ENCODE measurements at regions not wholly inside any gene's neighbourhood (a gene's known extent, or its start where the extent isn't known, plus 50 kb on each side); places are given as distances from the start of the nearest gene placed in this dataset.

GRCh38 chr20:24403406-24403805 lies 66.0 kb upstream of the SYNDIG1 start:
- Histone ChIP-seq H3K9me3 (replicated peaks in 1 of 3) (no peaks in the 10 kb centered on the region), H3K4me1 (replicated peaks in 1 of 2) (no peaks in the 10 kb centered on the region), H3K36me3 (replicated peaks in 1 of 2) (no peaks in the 10 kb centered on the region), H3K27ac (no peak overlapping the region), H3K27me3 (no peaks in the 10 kb centered on the region), H3K4me3 (no peak overlapping the region)
- DNase-seq = no peak
- intact Hi-C loops (cut with DNase I) = no loop called here
- TF ChIP-seq CTCF (IDR thresholded peaks at IDR 0.05) = no peak
- no peak for TF ChIP-seq POLR2A (IDR thresholded peaks at IDR 0.05)
- WGBS, 4 donors = 85 to 95% (median 86%) methylated on average over 1 of the region's 1 CpG

- Histone ChIP-seq H3K27me3 (no peaks in the 10 kb centered on the region), H3K4me3 (no peak overlapping the region), H3K4me1 (replicated peaks in 1 of 2) (no peaks in the 10 kb centered on the region), H3K36me3 (replicated peaks in 1 of 2) (no peaks in the 10 kb centered on the region), H3K27ac (no peak overlapping the region), H3K9me3 (replicated peaks in 1 of 3) (no peaks in the 10 kb centered on the region)
- WGBS, 4 donors = 45 to 65% (median 57%) methylated on average over 2 of the region's 2 CpGs
- no peak for TF ChIP-seq CTCF (IDR thresholded peaks at IDR 0.05)
- no peak for DNase-seq
- intact Hi-C loops (cut with DNase I) = no loop called here
Measured at GRCh38 chr20:24402188-24402587, 67.2 kb upstream of the SYNDIG1 start.

GRCh38 chr20:24395151-24395550 lies 74.3 kb upstream of the SYNDIG1 start:
- DNase-seq = no peak
- Histone ChIP-seq H3K4me3 (no peak overlapping the region), H3K9me3 (replicated peaks in 1 of 3) (no peaks in the 10 kb centered on the region), H3K4me1 (replicated peaks in 1 of 2) (no peaks in the 10 kb centered on the region), H3K27ac (no peak overlapping the region), H3K36me3 (replicated peaks in 1 of 2) (no peaks in the 10 kb centered on the region), H3K27me3 (no peaks in the 10 kb centered on the region)
- 45 to 57% (median 56%) methylated on average over 4 to 7 of the region's 7 CpGs for WGBS, 4 donors
- intact Hi-C loops (cut with DNase I) = no loop called here
- no peak for TF ChIP-seq CTCF (IDR thresholded peaks at IDR 0.05)
- TF ChIP-seq POLR2A (IDR thresholded peaks at IDR 0.05) = no peak

- no peaks in the 10 kb centered on the region for H3K4me1 ChIP-seq (replicated peaks in 1 of 2)
- intact Hi-C loops (cut with DNase I) = no loop called here
- WGBS, 4 donors = 58 to 74% (median 61%) methylated on average over 8 to 9 of the region's 9 CpGs
- no peaks in the 10 kb centered on the region for H3K27me3 ChIP-seq
- no peaks in the 10 kb centered on the region for H3K9me3 ChIP-seq (replicated peaks in 1 of 3)
- no peak overlapping the region for H3K27ac ChIP-seq
- TF ChIP-seq POLR2A (IDR thresholded peaks at IDR 0.05) (no peak), CTCF (IDR thresholded peaks at IDR 0.05) (no peak)
- DNase-seq = no peak
- no peak overlapping the region for H3K4me3 ChIP-seq
- H3K36me3 ChIP-seq (replicated peaks in 1 of 2) = no peaks in the 10 kb centered on the region
Measured at GRCh38 chr20:24393903-24394302, 75.5 kb upstream of the SYNDIG1 start.
